Tongue (tissue), 1 donor: ENCODE measurements at regions not wholly inside any gene's neighbourhood (a gene's known extent, or its start where the extent isn't known, plus 50 kb on each side); places are given as distances from the start of the nearest gene placed in this dataset.

Source experiments
- DNase-seq: peaks from one replicate; pipeline ENCODE4 v3.0.0-alpha.2; 2015

DNA sequence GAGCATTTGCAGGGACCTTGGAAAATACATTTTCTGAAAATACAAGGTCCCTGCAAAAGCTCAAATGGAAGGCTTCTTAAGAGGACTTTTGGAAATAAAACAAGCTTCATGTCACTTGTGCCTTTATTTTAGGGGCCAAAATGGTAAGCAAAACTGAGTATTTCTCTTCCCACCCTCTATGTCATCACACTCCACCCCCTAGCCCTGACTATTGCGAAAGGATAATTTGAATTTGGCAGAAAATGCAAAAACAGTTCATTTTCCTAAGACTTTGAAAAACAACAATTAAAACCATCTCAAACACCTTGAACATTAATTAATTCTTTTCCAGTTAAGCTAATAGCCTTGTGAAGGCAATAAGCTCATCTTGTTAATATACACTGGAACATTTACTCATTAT is 201.7 kb downstream of the TM2D1 start:
- DNase-seq: no peak

- DNase-seq: no peak
These were observed 204.5 kb downstream of the TM2D1 start for GRCh38 chr1:61520401-61520800.

- DNase-seq: no peak
These were observed 205.3 kb downstream of the TM2D1 start for GRCh38 chr1:61519631-61520030.

GRCh38 chr1:61518670-61519400 is 206.1 kb downstream of the TM2D1 start:
- DNase-seq: no peak

GRCh38 chr1:61517345-61517744 is 207.6 kb downstream of the TM2D1 start:
- DNase-seq: no peak

GRCh38 chr1:61515096-61515495 is 209.8 kb downstream of the TM2D1 start:
- DNase-seq: no peak
